ENCODE measurements at regions not wholly inside any gene's neighbourhood (a gene's known extent, or its start where the extent isn't known, plus 50 kb on each side); places are given as distances from the start of the nearest gene placed in this dataset.

DNA sequence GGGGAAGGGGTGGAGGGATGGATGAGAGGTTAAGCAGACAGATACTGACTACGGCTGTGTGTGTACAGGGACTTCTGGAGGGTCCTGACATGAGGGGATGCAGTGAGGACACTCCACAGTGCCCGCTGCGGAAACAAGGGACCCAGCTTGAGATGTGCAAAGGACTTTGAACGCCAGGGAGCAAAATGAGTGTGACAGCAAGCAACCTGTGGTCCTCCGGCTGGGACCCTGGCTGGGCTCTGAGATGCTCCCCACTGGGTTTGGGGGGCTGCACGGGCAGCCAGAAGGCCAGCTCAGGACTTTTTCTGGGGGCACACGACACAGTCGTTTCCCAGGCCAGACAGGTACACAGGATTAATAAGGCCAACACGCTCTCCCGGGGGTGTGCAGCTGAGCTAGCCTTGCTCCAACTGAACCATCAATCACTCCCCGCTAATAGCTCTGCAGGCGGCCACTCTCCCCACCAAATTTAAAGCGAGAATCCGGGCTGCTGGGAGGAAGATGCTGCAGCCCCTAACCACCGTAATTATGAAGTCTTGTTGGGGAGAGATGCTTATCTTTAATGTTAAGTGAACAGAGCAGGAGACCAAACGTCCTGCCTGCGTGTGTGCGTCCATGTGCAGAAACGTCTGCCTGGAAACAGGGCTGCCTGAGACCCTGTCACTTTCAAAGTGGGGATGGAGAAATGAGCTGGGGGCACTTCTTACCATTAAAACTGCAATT, 51.6 kb upstream of the DLK1 start:
- no peak for DNase-seq (ENCODE audit: low read depth)

DNA sequence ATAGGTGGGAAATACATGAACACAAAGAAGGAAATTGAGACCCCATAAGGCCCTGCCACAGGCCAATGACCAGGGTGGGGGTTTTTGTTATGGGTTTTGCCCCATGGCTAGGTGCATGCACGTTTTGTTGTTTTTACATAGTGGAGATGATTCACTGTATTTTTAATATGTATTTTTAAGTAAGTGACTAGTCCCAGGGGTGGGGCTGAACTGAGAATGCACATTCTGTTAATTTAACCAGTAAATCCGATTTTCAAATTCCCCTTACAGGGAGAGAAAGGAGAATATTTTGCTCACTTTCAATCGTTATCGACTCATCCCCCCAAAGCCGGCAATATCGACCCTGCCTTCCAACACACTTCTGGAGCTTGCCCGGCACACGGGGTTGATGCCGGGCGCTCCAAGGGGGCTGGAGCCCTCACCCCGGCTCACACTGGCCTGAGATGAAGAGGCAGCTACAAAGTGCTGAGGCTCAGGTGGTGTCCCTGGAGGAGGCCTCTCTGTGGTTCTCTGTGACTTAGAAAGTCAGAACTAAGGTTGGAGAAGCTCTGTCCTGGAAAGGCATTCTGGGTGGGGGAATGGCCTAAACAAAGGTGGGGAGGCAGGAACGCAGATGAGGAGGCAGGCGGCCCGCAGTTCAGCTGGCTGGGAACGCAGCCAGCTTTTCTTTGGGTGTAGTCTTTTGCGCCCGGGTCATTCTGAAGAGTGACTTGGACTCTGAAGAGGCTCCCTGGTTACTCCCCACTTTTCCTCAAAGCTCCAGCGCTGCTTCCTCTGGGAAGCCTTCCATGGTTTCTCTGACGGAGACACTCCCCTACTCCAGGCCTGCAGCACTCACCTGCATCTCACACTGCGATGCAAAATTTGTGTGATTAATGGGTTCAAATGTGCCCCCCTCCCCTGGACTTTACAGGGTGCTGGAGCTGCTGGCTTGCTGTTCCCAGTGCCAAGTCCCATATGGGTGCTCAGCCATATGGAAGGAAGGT, 50.7 kb upstream of the DLK1 start:
- no peak for DNase-seq (ENCODE audit: low read depth)
